ENCODE measurements at regions not wholly inside any gene's neighbourhood (a gene's known extent, or its start where the extent isn't known, plus 50 kb on each side); places are given as distances from the start of the nearest gene placed in this dataset.

DNA sequence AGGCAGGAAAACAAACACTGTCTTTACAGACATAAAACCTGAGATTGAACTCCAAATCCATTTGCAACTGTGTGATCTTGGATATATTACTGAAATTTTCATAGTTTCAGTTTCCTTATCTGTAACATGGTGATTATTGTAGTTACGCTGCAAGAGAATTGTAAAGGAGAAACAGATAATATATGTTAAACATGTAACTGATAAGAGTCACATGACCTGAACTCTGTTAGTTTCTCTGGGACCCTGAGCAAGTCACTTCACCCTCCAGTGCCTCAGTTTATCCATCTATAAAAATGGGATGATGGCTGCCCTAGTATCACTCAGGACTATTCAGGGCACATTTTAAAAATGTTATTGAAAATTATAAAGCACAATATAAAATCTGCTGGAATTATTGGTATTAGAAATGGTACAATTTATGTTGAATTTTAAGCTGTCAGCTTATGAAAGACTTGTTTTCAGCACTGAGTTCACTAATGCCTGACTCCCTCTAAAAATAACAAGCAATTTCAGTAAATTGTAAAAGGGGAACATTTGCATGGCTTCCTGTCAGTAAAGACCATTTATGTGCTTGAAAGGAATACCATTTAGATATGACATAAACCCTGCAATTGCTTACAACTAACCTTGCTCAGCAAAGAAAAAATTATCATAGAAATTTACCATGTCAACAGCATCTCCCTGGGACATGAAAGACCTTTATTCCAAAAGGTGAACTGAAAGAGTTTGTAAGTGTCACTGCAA is 393.5 kb downstream of the RAD51AP2 start (continued):
- TF ChIP-seq, protein P1, sequence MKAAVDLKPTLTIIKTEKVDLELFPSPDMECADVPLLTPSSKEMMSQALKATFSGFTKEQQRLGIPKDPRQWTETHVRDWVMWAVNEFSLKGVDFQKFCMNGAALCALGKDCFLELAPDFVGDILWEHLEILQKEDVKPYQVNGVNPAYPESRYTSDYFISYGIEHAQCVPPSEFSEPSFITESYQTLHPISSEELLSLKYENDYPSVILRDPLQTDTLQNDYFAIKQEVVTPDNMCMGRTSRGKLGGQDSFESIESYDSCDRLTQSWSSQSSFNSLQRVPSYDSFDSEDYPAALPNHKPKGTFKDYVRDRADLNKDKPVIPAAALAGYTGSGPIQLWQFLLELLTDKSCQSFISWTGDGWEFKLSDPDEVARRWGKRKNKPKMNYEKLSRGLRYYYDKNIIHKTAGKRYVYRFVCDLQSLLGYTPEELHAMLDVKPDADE (IDR thresholded peaks at IDR 0.05), result no peak
- TF ChIP-seq CREB1 (CRISPR knock-in tag; IDR thresholded peaks at IDR 0.05; ENCODE audit: low read depth) (no peak), ZNF331 (CRISPR knock-in tag; IDR thresholded peaks at IDR 0.05; ENCODE audit: low read depth) (no peak)

- no peak for ATAC-seq
- no peaks in the 10 kb centered on the region for H3K9me2 ChIP-seq (ENCODE audit: insufficient read depth)
- H3K4me2 ChIP-seq, result no peak overlapping the region
- no peak overlapping the region for H3K27ac ChIP-seq (ENCODE audit: low read depth)
- no peaks in the 10 kb centered on the region for H3K27me3 ChIP-seq (ENCODE audit: insufficient read depth)
- no peak overlapping the region for H3K27ac Mint-ChIP-seq
- no peaks in the 10 kb centered on the region for H3K27me3 Mint-ChIP-seq (ENCODE audit: insufficient read depth, low read depth, poor library complexity)
- no peaks in the 10 kb centered on the region for H3F3A ChIP-seq (replicated peaks; ENCODE audit: low read depth)
- peaks cover 2% of the 10 kb centered on the region; the same call in 2 of the 3 replicates for H3K4me1 Mint-ChIP-seq
- no peak overlapping the region for H2AFZ ChIP-seq
- H3K9me3 Mint-ChIP-seq, result no peaks in the 10 kb centered on the region
- TF ChIP-seq POLR2AphosphoS5 (IDR thresholded peaks at IDR 0.05; ENCODE audit: low read depth) (no peak), NANOG (IDR thresholded peaks at IDR 0.05; ENCODE audit: borderline replicate concordance) (no peak), EZH2phosphoT487 (IDR thresholded peaks at IDR 0.05; ENCODE audit: unreplicated experiment) (no peak)
- TF ChIP-seq, protein P2, sequence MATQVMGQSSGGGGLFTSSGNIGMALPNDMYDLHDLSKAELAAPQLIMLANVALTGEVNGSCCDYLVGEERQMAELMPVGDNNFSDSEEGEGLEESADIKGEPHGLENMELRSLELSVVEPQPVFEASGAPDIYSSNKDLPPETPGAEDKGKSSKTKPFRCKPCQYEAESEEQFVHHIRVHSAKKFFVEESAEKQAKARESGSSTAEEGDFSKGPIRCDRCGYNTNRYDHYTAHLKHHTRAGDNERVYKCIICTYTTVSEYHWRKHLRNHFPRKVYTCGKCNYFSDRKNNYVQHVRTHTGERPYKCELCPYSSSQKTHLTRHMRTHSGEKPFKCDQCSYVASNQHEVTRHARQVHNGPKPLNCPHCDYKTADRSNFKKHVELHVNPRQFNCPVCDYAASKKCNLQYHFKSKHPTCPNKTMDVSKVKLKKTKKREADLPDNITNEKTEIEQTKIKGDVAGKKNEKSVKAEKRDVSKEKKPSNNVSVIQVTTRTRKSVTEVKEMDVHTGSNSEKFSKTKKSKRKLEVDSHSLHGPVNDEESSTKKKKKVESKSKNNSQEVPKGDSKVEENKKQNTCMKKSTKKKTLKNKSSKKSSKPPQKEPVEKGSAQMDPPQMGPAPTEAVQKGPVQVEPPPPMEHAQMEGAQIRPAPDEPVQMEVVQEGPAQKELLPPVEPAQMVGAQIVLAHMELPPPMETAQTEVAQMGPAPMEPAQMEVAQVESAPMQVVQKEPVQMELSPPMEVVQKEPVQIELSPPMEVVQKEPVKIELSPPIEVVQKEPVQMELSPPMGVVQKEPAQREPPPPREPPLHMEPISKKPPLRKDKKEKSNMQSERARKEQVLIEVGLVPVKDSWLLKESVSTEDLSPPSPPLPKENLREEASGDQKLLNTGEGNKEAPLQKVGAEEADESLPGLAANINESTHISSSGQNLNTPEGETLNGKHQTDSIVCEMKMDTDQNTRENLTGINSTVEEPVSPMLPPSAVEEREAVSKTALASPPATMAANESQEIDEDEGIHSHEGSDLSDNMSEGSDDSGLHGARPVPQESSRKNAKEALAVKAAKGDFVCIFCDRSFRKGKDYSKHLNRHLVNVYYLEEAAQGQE (IDR thresholded peaks at IDR 0.05; ENCODE audit: unreplicated experiment), result no peak
- TF ChIP-seq, protein P3, sequence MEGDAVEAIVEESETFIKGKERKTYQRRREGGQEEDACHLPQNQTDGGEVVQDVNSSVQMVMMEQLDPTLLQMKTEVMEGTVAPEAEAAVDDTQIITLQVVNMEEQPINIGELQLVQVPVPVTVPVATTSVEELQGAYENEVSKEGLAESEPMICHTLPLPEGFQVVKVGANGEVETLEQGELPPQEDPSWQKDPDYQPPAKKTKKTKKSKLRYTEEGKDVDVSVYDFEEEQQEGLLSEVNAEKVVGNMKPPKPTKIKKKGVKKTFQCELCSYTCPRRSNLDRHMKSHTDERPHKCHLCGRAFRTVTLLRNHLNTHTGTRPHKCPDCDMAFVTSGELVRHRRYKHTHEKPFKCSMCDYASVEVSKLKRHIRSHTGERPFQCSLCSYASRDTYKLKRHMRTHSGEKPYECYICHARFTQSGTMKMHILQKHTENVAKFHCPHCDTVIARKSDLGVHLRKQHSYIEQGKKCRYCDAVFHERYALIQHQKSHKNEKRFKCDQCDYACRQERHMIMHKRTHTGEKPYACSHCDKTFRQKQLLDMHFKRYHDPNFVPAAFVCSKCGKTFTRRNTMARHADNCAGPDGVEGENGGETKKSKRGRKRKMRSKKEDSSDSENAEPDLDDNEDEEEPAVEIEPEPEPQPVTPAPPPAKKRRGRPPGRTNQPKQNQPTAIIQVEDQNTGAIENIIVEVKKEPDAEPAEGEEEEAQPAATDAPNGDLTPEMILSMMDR (conservative IDR thresholded peaks at IDR 0.05; ENCODE audit: low read depth in 2 of 2), result no peak
- no peak overlapping the region for H3K4me3 Mint-ChIP-seq
- no peaks in the 10 kb centered on the region for H3K79me2 ChIP-seq (replicated peaks; ENCODE audit: insufficient read depth)
- H3K36me3 Mint-ChIP-seq (ENCODE audit: low read depth), result no peaks in the 10 kb centered on the region
- no peaks in the 10 kb centered on the region for H4K20me1 ChIP-seq (replicated peaks; ENCODE audit: insufficient read depth)
- H3K4me1 ChIP-seq (ENCODE audit: insufficient read depth), result no peaks in the 10 kb centered on the region
- no peak overlapping the region for H3K4me3 ChIP-seq
- H3K36me3 ChIP-seq (ENCODE audit: insufficient read depth), result no peaks in the 10 kb centered on the region
- DNase-seq (ENCODE audit: low spot score), result no peak
Observed at GRCh38 chr2:17122887-17123501, 395.2 kb downstream of the RAD51AP2 start.

Measured in GM23338 (cell line).